Forelimb muscle (tissue), 1 donor: ENCODE measurements at regions not wholly inside any gene's neighbourhood (a gene's known extent, or its start where the extent isn't known, plus 50 kb on each side); places are given as distances from the start of the nearest gene placed in this dataset.
"Not testable (repeated sequence)": the region's sequence is repeated elsewhere in the genome, so short reads cannot be mapped to it uniquely, and the experiment has no call there.

ENCODE experiments used
- DNase-seq: peaks from one replicate; pipeline ENCODE4 v3.0.0-alpha.2; 2013; ENCODE audit warnings: low read depth

GRCh38 chr9:75282047-75282446, 193.7 kb downstream of the OSTF1 start:
- no peak for DNase-seq

- DNase-seq: no peak
These were observed 201.0 kb downstream of the OSTF1 start for GRCh38 chr9:75289332-75289731.

GRCh38 chr9:75299324-75299723, 211.0 kb downstream of the OSTF1 start:
- no peak for DNase-seq

GRCh38 chr9:75333624-75334023, 245.3 kb downstream of the OSTF1 start:
- DNase-seq: no peak

GRCh38 chr9:75358846-75359245, 270.5 kb downstream of the OSTF1 start:
- DNase-seq: no peak

GRCh38 chr9:75359638-75360037, 271.3 kb downstream of the OSTF1 start:
- DNase-seq: no peak

- no peak for DNase-seq
These were observed 271.9 kb downstream of the OSTF1 start for GRCh38 chr9:75360252-75360651.

- DNase-seq: not testable (repeated sequence)
These were observed 274.1 kb downstream of the OSTF1 start for GRCh38 chr9:75362446-75362845.

GRCh38 chr9:75365196-75365595, 276.9 kb downstream of the OSTF1 start:
- no peak for DNase-seq

- DNase-seq: no peak
These were observed 281.7 kb downstream of the OSTF1 start for GRCh38 chr9:75369989-75370388.

- no peak for DNase-seq
These were observed 284.4 kb downstream of the OSTF1 start for GRCh38 chr9:75372499-75373268.

GRCh38 chr9:75376680-75377254, 288.5 kb downstream of the OSTF1 start:
- DNase-seq: no peak

- DNase-seq: no peak
These were observed 289.7 kb downstream of the OSTF1 start for GRCh38 chr9:75378036-75378435.

GRCh38 chr9:75378926-75379325, 290.6 kb downstream of the OSTF1 start:
- DNase-seq: no peak

GRCh38 chr9:75382126-75382525, 293.8 kb downstream of the OSTF1 start:
- DNase-seq: no peak

- not testable (repeated sequence) for DNase-seq
These were observed 295.2 kb downstream of the OSTF1 start for GRCh38 chr9:75383420-75384034.

GRCh38 chr9:75385236-75385635, 296.9 kb downstream of the OSTF1 start:
- no peak for DNase-seq

GRCh38 chr9:75389101-75389500, 300.8 kb downstream of the OSTF1 start:
- no peak for DNase-seq

- no peak for DNase-seq
These were observed 302.6 kb downstream of the OSTF1 start for GRCh38 chr9:75390951-75391350.

- DNase-seq: no peak
These were observed 303.2 kb downstream of the OSTF1 start for GRCh38 chr9:75391497-75391896.

- DNase-seq: no peak
These were observed 307.0 kb downstream of the OSTF1 start for GRCh38 chr9:75395336-75395735.

- DNase-seq: no peak
These were observed 309.5 kb downstream of the OSTF1 start for GRCh38 chr9:75397836-75398235.

GRCh38 chr9:75408391-75408790, 320.1 kb downstream of the OSTF1 start:
- DNase-seq: no peak
